AG04449 (cell line): ENCODE measurements at regions not wholly inside any gene's neighbourhood (a gene's known extent, or its start where the extent isn't known, plus 50 kb on each side); places are given as distances from the start of the nearest gene placed in this dataset.

Source experiments
- CTCF ChIA-PET: fragments of 350-600 bp; formaldehyde crosslinking; extraction: SDS; loops from one replicate; lab custom pipeline; 2021; ENCODE audit warnings: antibody characterized with exemption; lab: Yijun Ruan, JAX
- POLR2A ChIA-PET: fragments of 400-600, 350-600 bp; formaldehyde crosslinking; extraction: SDS; loops from one replicate; lab custom pipeline; 2020; ENCODE audit warnings: antibody characterized with exemption, inconsistent platforms; lab: Yijun Ruan, JAX
- DNase-seq: peaks from one replicate; pipeline ENCODE4 v3.0.0-alpha.2; 2010; ENCODE audit warnings: low read depth, low spot score
- H3K4me3 ChIP-seq: 2 replicates; pipeline ENCODE4 v1.5.1; 2011; ENCODE audit warnings: low read depth, mild to moderate bottlenecking, control low read depth, low read length
- CTCF ChIP-seq: IDR thresholded peaks from one replicate; pipeline ENCODE4 v1.5.1; 2011; ENCODE audit warnings: mild to moderate bottlenecking, moderate library complexity, low read length, control low read depth, inconsistent platforms; ENCODE audit not compliant: insufficient read depth; ENCODE audit errors: missing control alignments

GRCh38 chr17:10249271-10250010 lies 51.0 kb upstream of the GAS7 start:
- CTCF ChIA-PET: interaction anchor here (0.7 to 1.7 kb wide), 2 partner anchors 23 to 67 kb away, joined by 3 to 7 read pairs; no protein-coding TSS in a partner anchor
- H3K4me3 ChIP-seq: no peak overlapping the region
- TF ChIP-seq CTCF: no peak
- POLR2A ChIA-PET: no interaction called here
- DNase-seq: no peak
